SK-MEL-5 (cell line): ENCODE measurements at regions not wholly inside any gene's neighbourhood (a gene's known extent, or its start where the extent isn't known, plus 50 kb on each side); places are given as distances from the start of the nearest gene placed in this dataset.
"Not testable (repeated sequence)": the region's sequence is repeated elsewhere in the genome, so short reads cannot be mapped to it uniquely, and the experiment has no call there.

Source experiments
- DNase-seq: peaks from one replicate; pipeline ENCODE4 v3.0.0-alpha.2; 2016; ENCODE audit warnings: low read depth, low spot score
- in situ Hi-C: cut with HindIII; loops from 2 replicates; pipeline ENCODE4 v1.10.0; 2016; ENCODE audit warnings: low sequenced_read_pairs, high pct_unique_total_duplicates, low pct_unique_long_range_greater_than_20kb

DNA sequence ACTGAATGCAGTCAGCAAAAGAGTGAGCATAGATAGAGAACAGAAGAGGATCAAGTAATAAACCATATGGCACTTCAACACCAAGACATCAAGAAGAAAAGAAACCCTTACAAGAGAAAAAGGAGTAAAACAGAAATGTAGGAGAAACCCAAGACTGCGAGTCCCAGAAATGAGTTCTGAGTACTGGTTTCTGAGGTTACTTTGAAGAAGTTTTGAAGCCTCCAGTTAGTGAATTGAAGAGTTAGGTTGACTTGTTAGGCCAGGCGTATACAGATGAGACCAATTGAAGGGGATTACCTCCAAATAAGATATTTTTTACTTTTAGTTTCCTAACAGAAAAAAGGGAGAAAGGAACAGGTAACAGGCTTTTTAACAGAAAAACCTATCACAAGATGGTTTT, 162.2 kb upstream of the SSTR1 start:
- DNase-seq = no peak
- in situ Hi-C loops = no loop called here

DNA sequence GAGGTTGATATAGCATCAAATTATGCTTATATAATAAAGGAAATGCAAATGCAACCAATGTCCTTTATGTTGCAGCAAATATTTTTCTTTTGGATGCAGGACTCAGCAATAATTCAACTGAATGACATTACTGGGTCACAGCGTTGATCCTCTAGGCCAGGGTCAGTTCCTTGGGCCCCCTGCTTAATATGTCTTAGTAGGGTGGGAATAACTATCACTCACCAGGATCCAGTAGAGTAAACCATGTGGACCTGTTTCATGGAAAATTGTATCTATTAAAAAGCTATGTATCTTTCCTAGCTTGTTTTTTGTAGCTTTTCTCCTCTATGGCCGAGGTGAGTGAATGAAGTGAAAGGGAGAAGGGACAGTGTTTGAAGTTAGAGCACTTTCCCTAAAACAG, 161.5 kb upstream of the SSTR1 start:
- in situ Hi-C loops = no loop called here

DNA sequence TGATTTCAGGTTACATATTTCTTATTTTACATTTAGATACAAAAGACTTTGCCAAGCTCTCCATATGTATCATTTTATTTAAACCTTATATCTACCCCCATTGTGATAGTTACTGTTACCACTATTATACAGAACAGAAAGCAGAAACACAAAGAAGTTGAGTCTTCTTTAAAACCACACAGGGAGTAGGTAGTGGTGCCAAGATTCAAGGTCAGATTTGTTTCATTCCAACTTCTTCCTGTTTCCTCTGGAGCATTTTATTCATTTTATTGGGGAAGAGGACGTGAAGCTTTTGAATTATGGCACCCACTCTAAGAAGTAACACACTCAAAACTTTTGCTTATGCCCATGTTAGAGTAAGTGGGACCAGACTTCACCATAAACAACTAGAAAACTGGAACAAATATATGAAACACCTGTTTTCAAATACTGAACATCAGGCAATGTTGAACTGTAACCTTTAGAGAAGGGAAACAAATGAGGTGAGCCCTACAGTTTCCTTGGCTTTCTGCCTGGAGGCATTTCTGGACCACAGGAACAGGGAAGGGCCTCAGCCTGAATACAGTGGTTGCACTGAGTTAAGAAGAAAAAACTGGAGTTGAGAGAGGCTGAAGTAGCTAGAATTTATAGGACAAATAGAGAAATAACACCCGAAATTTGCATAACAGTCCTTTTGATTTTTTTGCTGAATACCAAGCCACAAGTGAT, 160.4 kb upstream of the SSTR1 start:
- DNase-seq = no peak
- in situ Hi-C loops = no loop called here

More for the DNA sequence above, 161.5 kb upstream of the SSTR1 start:
- no peak for DNase-seq

DNA sequence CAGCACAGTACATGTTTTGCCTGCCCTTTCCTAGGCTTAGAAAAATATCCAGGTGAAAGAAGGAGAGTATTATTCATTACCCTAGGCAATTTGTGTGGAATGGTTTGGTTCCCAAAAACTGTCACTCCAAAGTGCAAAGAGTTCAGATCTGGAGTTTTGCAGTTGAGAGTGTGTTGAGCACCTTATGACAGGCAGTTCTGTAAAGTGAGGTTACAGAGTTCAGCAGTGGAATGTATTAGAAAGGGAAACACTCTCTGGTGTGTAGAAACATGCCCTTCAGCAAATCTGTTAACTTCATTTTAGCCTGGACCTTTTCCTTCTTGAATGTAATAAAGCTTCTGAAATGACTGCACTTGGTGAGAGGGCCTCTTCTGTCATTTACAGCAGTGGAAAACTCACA, 154.0 kb upstream of the SSTR1 start:
- in situ Hi-C loops = no loop called here
- DNase-seq = no peak

DNA sequence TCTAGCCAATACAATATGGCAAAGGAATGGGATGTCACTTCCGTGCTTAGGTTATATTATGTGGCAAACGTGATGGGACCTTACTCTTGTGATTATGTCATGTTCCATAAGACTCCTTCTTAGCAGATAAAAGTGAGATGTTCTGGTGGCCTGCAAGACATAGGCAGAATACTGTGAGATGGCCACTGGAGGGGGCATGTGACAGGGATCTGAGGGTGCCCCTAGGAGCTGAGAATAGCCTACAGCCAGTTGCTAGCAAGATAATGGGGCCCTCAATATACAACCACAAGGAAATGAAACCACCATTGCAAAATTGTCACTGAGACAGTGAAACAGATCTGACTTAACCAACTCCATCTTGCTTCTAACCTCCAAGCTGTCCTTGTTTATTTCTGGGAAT, 151.4 kb upstream of the SSTR1 start:
- in situ Hi-C loops = no loop called here
- DNase-seq = no peak

DNA sequence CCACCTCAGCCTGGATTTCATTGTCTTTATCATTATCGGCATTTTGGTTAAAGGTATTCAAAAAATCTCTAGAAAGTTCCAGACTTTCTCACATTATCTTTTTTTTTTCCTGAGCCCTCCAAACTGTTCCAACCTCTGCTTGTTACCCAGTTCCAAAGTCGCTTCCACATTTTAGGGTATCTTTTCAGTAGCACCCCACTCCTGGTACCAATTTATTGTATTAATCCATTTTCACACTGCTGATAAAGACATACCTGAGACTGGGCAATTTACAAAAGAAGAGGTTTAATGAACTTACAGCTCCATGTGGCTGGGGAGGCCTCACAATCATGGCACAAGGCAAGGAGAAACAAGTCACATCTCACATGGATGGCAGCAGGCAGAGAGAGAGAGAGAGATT, 145.5 kb upstream of the SSTR1 start:
- DNase-seq, in situ Hi-C loops: not testable (repeated sequence)

DNA sequence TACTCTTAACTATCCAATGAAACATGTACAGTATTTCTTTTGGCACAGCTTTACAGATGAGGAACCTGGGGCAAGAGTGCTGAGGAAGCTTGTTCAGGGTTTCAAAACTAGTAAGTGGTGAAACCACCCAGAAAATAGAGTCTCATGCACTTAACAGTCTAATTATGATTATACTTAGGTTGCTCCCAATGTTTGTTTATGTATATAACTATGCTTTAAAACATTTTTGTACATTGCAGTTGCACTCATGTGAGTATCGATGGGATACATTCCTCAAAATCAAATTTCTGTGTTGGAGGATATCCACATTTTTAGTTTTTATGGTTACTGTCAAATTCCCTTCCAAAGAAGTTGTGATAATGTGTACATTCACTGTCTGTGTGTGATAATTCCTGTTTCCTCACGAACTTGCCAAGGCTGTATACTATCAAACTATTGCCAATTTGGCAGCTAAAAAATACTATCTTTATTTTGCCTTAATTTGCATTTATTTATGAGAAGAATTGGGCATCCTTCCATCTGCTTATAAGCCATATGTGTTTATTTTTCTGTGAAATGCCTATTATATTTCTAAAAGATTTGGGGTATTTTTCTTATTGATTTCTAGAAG, 143.9 kb upstream of the SSTR1 start:
- in situ Hi-C loops = no loop called here
- DNase-seq = no peak

DNA sequence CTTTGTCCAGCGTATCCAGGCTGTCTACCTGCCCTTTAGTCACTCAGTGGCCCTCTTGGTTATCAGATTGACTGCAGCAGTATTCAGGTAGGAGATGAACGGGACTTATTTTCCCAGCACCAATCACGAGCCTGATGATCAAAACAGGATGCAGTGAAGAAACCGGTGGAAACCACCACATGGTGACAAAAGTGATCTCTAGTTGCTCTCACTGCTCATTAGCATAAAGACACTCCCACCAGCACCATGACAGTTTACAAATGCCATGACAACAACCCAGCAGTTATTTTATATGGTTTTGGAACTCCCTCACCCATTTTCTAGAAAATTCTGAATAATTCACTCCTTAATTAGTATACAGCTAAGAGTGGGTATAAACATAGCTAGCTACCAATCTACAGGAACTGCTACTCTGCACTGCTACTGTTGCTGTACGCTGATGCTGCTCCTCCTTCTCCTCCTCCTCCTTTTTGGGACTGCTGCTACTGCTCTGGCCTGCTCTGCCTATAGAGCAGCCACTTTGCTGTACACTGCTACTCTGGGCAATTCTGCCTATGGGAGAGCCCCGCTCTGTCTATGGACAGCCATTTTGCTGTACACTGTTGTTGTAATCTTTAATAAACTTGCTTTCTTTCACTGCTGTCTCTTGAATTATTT, 142.5 kb upstream of the SSTR1 start:
- DNase-seq = no peak
- in situ Hi-C loops = no loop called here

DNA sequence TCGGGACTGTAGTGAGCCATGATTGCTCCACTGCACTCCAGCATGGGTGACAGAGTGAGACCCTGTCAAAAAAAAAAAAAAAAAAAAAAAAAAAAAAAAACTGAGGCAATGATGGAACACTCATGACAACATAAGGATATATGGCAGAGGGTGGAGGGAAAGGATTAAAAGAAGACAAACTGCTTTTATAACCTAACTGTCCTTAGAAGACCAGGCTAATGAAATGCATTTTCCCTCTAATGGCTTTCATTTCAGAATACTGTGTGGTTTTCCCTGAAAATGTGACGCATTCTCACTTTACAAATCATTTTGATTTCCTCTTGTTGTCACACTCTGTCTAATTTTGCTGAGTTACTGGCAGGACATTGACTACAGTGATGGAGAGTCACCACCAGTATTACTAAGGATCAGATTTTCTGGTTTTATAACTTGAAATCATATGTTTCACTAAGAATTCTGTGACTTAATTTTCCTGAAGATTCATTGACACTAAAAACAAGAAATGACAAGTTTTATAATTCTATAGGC, 137.6 kb upstream of the SSTR1 start:
- no peak for DNase-seq
- in situ Hi-C loops = no loop called here

DNA sequence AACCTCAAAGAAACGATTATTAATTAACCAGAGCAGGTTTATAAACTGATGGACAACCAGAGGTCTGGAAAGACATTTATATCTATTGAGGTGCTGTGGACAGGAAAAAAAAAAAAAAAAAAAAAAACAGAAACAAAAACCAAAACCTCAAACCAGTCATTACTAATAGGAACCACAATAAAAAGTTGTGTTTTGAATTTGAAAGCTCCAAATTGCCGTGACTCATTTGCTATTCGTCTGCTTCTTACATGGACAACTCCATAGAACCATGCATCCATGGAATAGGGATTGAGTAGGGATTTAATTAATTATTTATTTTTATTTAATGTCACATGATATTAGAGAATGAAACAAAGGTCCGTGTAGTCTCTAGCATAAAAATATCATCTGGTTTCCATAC, 134.1 kb upstream of the SSTR1 start:
- DNase-seq = no peak
- in situ Hi-C loops = no loop called here

DNA sequence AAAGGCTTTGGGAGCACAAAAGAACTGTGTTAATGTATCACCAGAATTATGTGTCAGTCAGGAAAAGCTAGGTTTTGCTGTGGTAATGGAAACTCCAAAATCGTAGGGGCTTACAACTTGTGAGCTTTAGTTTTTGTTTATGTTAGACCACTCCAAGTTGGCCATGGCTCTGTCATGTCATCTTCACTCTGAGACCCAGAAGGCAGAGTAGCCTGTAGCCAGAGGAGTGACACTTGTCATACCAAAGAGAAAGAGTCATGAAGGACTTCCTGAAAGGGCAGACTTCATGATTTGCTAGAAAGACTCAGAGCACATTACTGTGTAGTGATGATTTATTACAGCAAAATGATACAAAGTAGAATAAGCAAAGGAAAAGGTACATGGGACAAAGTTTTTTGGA, 133.6 kb upstream of the SSTR1 start:
- no peak for DNase-seq
- in situ Hi-C loops = no loop called here

DNA sequence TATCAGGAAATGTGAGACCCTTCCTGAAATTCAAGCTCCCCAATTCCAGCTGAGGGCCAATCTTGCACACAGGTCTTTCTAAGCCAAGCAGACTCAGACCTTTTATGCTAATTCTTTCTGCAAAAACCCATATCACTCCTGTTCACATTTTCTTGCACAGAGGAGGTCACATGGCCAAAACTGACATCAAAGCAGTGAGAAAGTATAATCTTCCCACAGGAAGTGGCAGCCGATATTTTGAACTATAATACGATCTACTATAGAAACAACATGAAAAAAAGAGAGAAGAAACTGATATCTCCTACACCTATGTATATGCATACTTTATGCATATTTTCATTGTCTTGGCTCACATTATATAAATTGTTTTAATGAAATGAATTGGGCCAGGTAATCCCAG, 132.9 kb upstream of the SSTR1 start:
- in situ Hi-C loops = no loop called here
- no peak for DNase-seq

DNA sequence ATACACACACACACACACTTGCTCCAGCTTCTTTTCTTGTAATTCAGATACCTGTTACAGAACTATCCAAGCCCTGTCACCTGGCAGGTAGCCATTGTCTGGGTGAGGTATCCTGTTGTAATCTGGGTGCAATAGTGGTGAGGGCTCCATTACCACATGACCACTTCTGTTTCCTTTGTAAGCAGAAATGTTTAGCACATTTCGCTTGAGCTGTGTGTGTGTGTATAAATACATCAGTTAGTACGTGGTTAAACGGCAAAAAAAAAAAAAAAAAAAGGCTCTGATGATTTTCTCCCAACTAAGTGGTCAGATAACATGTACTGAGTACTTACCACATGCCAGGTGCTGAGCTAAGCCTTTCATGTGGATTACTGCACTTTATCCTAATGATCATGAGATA, 129.3 kb upstream of the SSTR1 start:
- in situ Hi-C loops = no loop called here
- no peak for DNase-seq

DNA sequence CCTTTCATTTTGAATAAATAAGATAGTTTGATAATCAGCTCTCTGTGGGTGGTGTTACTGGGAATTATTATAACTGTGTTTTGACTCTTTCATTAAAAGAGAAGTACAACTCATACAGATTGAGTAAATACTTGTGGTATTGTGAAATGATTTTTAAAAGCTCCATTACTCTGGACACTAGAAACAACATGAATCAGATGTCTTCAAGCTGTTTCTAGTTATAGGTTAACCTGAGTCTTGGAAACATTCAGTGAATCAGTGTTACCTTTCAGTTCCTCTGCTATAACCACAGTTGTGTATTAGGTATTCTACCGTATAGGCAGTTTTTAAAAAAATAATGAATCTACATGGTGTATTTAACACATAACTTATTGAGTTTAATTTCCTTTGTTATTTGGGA, 128.4 kb upstream of the SSTR1 start:
- no peak for DNase-seq

DNA sequence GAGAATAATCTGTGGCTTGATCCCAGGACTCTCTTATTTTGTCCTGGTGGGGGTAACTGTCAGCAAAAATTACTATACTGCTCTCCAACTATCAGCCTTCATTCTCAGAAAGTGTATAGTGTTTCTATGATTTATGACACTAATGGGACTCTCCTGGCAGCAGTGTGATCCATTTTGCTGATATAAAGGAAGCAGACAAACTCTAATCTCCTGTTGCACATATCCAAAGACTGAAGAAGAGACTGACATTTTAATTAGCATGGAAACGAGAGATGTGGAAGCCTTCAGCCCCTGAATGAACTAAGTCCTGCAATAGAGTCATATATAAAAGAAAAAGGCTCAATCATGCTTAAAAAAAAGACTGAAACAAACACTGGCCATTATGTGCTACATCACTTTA, 127.8 kb upstream of the SSTR1 start:
- DNase-seq = no peak
- in situ Hi-C loops = no loop called here

More for the DNA sequence above, 128.4 kb upstream of the SSTR1 start:
- in situ Hi-C loops = no loop called here

DNA sequence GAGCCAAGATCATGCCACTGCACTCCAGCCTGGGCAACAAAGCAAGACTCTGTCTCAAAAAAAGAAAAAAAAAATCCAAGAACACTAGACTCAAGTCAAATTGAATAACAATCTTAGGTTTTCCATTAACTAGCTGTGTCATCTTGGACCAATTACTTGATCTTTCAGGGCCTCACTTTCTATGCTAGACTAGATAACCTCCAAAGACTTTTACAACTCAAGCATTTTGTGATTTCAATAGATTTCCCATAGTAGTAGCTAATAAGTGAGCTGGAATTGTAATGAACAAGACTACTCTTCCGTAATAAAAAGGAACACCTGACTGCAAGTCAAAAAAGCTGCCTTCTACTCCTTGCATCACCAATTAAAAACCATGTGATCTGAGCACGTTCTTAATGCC, 127.0 kb upstream of the SSTR1 start:
- DNase-seq = no peak
- in situ Hi-C loops = no loop called here

DNA sequence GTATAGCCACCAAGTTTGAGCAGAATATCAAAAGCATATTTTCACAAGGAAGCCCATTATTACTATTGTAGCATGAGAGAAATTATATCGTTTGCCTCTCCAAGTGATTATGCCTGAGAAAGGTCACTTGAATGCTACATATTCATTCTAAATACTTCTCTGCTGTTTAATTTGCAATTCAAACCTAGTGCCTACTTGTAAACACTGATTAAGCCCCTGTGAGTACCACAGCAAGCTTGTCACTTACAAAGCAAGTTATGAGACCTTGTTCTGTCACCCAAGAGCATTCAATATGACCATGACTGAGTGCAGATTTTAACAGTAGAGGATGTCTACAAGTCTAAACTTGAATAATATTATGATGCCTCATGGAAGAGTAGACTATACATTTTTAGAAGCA, 124.7 kb upstream of the SSTR1 start:
- in situ Hi-C loops = no loop called here
- DNase-seq = no peak

DNA sequence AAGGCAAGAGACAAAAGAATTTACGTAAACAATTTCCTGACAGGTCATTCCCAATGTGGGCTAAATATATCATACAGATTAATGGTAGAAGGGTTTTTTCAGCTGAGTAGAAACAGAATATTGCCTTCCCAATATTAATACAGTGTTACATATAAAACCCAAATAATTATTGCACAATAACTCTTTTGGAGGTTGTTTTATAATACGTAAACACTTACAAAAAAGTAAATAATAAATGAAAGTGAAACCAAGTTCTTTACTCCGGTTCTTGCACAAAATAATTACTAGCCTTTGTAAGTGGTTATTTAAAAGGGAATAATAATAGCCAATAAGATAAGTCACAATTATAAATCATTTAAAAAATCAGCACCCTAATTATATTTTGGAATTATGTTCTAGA, 118.6 kb upstream of the SSTR1 start:
- in situ Hi-C loops = no loop called here
- no peak for DNase-seq

DNA sequence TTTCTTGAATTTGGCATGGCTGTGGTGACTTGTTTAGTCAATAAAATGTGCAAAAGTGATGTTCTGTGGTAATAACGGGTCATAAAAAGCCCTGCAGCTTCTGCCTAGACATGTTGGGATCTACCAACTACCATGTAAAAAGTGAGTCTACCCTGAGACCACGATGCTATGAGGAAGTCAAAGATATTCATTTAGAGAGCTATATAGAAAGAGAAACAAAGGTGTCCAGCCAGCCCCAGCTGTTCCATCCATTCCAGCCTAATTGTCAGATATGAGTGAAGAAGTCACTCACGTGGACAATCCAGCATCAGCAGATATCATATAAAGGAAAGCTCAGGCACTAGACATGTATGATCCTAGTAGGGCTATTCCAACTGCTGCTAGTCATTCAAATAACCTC, 117.2 kb upstream of the SSTR1 start:
- no peak for DNase-seq
- in situ Hi-C loops = no loop called here
